Cardiac septum (tissue), 1 donor: ENCODE measurements at regions not wholly inside any gene's neighbourhood (a gene's known extent, or its start where the extent isn't known, plus 50 kb on each side); places are given as distances from the start of the nearest gene placed in this dataset.
"Not testable (repeated sequence)": the region's sequence is repeated elsewhere in the genome, so short reads cannot be mapped to it uniquely, and the experiment has no call there.

Source experiments
- DNase-seq: peaks from one replicate; pipeline ENCODE4 v3.0.0-alpha.2; 2020; ENCODE audit warnings: low spot score
- intact Hi-C: fragments of 100-400 bp; cut with DNase I; formaldehyde crosslinking; loops from one replicate; pipeline ENCODE4 v1.14.0; 2022
- donor health status: DM: no; HTN: no; CAD: no.

DNA sequence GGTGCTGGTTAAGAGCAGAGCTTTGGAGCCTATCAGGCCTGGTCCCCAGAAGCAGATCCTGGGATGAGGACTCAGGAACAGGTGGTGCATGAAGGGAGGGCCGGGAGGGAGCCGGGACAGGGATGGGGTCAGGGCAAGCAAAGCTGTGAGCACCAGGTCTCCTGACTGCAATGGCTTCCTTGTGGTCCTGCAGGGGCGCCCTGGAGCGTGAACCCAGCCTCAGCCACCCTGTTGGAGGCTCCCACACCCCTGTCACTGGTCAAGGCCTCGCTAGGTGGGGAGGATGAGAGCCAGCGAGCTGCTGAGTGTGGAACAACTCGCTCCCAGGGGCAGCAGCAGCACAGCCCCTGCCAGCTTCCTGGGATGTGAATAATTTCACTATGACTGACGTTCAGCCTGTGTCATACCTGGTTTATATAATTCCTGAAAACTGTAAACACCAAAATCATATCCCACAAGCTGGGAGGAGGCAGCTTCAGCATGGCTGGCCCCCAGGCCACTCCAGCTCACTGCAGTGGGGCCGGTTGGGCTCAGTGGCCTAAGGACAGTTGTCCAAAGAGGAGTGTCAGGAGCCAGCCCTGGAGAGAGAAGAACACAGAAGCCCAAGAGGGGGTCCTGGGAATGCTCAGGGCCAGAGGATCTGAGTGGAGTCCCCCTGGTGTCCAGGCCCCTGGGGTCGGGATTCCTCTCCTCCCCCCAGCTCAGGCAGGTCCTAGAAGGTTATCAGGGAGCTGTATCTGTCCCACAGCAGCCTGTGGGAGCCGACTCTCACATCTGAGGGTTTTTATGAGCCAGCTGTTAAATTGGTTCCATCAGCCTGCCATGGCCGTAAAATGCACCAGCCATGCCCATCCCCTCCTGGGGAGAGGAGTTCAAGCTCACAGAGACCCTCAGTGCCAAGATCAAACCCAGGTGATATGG is 272.9 kb downstream of the ADGRD1 start:
- intact Hi-C loops, result no loop called here
- DNase-seq, result no peak

- intact Hi-C loops, DNase-seq: not testable (repeated sequence)
Observed at GRCh38 chr12:131227641-131228040, 273.9 kb downstream of the ADGRD1 start.

DNA sequence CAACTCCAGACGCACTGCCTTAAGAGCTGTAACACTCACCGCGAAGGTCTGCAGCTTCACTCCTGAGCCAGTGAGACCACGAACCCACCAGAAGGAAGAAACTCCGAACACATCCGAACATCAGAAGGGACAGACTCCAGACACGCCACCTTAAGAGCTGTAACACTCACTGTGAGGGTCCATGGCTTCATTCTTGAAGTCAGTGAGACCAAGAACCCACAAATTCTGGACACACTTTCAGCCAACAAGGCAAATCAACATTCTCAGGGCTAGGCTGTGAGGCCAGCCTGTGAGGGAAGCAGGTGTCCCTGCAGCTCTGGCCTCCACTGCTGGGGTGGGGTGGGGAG is 275.3 kb downstream of the ADGRD1 start:
- intact Hi-C loops, DNase-seq: not testable (repeated sequence)

DNA sequence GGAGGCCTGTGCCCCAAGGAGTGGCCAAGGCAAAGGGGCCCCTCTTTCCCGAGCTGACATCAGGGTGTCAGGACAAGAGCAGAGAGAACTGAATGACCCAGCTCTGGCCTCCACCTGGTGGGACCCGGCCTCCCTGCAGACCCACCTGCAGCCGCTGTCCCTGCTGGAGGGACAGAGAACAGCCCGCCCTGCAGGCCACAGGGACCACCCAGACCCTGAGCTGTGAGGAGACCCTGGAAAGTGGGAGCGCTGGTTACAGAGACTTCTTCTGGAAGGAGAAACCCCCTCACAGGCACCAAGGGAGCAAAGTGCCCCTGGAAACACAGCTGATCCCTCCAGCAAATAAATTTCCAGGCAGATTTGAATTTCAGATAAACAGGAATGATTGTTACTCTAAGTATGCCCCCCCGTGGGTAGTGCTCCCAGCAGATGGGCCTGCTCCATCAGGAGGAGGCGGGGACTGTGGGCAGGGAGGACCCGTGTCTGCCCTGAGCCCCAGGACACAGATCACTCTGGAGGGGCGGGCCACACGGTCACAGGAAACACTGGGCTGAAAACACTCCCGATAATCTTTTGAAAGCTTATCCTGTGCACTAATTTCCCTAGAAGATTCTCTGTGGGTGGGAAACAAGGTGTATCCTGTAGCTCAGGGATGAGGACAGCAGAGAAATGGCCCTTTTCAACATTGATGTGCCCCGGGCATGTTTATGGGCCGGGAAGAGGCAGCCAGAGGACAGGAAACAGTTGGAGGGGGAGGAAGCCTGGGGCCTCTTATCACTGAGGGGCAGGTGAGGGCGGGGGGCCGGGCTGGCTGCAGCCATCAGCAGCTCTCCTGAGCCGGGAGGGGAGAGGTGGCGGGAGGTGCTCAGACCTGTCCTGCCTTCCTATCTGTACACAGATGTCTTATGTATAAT is 276.0 kb downstream of the ADGRD1 start:
- DNase-seq, result no peak

GRCh38 chr12:131230340-131231031 is 276.8 kb downstream of the ADGRD1 start:
- no peak for DNase-seq
- intact Hi-C loops, result no loop called here

More for the DNA sequence above, 276.0 kb downstream of the ADGRD1 start:
- intact Hi-C loops, result no loop called here

- intact Hi-C loops, result no loop called here
- DNase-seq, result no peak
Observed at GRCh38 chr12:131231032-131231980, 277.6 kb downstream of the ADGRD1 start.

- intact Hi-C loops, result no loop called here
Observed at GRCh38 chr12:131232036-131232435, 278.3 kb downstream of the ADGRD1 start.

GRCh38 chr12:131232872-131233271 is 279.2 kb downstream of the ADGRD1 start:
- DNase-seq, intact Hi-C loops: not testable (repeated sequence)

More at GRCh38 chr12:131232036-131232435, 278.3 kb downstream of the ADGRD1 start:
- no peak for DNase-seq

GRCh38 chr12:131233850-131234789 is 280.4 kb downstream of the ADGRD1 start:
- intact Hi-C loops, DNase-seq: not testable (repeated sequence)

DNA sequence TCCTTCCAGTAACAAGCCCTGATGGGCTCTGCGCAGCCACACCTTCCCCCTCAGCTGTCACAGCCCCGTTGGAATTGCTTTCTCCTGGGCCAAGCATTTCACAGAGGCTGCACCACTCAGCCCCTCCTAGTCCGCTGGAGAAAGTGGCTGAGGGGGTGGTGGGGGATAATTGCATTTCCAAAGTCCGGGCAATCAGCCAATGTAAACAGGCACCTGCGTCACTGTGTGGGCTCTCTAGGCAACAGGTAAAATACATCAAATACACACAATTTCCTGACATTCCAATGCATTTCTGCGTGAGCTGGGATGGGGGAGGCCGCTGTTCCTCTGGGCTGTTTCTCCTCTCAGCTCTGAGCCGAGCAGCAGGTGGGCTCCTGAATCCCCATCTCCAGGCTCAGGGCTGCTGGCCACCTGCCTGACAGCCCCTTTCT is 281.1 kb downstream of the ADGRD1 start:
- DNase-seq, result not testable (repeated sequence)

DNA sequence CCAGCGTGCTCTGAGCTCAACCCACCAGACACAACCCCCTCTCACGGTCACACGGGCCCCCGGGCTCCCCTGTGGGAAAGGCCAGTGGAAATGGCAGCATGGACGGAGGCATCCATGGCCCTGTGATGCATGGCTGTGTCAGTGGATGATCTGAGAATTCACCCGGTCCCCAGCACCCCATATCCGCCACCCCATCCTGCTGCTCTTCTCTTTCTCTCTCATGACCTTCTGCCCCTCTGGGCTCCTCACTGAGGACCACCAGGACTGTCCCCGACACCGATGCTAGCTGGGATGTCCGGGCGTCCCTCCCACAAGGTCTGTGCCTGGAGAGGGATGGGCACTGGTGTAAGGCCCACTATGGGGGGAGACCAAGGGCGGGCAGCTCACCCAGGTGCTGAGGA is 282.2 kb downstream of the ADGRD1 start:
- intact Hi-C loops, result no loop called here
- no peak for DNase-seq

More for the DNA sequence above, 281.1 kb downstream of the ADGRD1 start:
- intact Hi-C loops, result not testable (repeated sequence)

GRCh38 chr12:131239384-131240094 is 285.8 kb downstream of the ADGRD1 start:
- intact Hi-C loops, result no loop called here
- no peak for DNase-seq

DNA sequence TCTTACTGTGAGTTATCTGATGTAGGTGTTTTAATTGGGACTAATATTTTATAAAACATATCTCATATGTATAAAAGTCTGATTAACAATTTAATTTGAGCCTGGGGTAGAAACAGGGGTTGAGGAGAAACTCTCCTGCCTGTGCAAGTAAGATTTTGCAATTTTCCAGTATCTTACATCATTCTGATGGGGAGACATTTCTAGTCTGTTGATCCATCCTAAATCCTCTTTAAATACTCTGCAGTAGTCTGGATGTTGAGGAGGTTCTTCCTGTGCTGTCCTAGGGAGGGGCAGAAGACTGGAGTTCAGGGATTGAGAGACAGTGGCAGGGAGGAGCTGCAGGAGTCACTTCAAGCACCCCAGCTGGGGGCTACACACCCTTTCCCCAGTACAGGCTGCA is 287.8 kb downstream of the ADGRD1 start:
- DNase-seq, result no peak
- intact Hi-C loops, result no loop called here

- DNase-seq, result no peak
- intact Hi-C loops, result no loop called here
Observed at GRCh38 chr12:131242741-131243496, 289.2 kb downstream of the ADGRD1 start.

DNA sequence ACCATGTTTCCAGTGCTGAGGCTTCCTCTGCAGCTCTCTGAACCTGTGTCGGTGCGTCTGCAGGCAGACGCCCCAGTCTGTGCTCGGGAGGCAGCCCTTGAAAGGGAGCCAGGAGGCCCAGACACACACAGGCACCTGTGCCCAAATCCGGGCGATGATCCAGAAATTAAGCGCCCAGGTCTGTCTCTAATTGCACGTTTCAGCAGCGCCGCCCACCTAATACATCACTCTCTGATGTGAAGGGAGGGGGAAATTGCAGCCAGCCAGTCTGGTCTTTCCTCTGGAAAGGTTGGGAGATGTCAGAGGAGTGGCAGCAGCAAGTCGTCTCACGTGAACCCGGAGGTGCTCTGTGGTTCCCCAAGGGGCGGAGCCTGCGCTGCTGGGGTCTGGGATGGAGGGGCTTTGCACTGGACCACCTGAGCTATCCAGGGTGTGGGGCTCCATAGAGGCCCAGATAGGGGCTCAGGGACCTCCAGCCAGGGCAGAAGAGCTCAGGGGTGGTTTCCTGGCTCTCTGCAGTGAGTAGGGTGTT is 290.5 kb downstream of the ADGRD1 start:
- intact Hi-C loops, DNase-seq: not testable (repeated sequence)

DNA sequence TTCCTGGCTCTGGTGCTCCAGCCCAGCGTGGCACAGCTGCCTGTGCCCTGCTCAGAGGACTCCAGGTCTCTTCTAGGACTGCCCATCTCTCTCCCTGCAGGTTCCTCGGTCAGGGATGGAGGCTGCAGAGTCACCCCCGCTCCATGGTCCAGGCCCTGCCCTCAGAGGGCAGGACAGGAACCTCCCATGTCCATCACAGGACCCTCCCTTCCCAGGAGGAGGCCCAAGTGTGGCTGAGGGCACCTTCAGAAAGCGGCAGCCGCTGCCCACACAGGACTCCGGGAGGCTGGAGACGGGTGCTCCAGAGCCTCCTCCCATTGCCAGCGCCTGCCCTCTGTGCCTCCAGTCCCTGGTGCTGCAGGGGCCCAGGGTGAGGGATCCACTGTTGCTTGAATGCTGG is 291.5 kb downstream of the ADGRD1 start:
- DNase-seq, intact Hi-C loops: not testable (repeated sequence)
